Stimulated activated CD4-positive, alpha-beta T cell treated with anti-CD3 and anti-CD28 coated beads, Interleukin-2, amount 100 ng/mL, for 48 hours (primary cell): ENCODE measurements at regions not wholly inside any gene's neighbourhood (a gene's known extent, or its start where the extent isn't known, plus 50 kb on each side); places are given as distances from the start of the nearest gene placed in this dataset.
A peak's percentile ranks its signal among the peaks of the same experiment; 100 is the strongest.
"Not testable (repeated sequence)": the region's sequence is repeated elsewhere in the genome, so short reads cannot be mapped to it uniquely, and the experiment has no call there.

Experiments
- DNase-seq, 2 donors: peaks; one replicate each; pipeline ENCODE4 v3.0.0-alpha.2; 2020

DNA sequence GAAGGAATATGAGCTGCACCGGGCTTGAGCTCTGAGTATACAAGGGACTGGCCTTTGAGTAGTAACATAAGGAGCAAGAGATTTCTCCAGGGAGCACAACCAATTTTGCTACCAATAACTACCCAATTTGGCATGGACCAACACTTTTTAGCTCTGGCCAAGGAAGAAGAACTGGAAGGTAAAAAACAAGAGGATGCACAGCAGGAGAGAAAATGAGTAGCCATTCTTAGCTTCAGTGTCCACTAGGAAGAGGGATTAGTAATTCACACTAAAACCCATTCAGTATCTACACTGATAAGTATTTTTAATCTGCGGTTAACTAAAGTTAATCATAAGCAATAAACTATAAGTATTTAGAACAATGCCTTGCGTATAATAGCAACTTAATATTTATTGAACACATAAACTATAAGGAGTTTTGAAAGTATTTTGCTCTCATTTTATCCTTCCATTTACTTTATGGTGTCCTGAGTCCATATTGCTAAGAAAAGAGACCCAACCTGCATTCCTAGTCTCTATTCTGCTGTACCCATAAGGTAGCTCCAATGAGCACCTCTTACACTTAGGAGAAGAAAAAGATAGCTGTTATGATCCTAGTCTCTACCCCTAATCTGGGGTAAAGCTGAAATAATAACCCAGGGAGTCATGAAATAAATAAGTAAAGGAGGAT, 268.9 kb downstream of the IGSF11 start:
- DNase-seq: no peak

DNA sequence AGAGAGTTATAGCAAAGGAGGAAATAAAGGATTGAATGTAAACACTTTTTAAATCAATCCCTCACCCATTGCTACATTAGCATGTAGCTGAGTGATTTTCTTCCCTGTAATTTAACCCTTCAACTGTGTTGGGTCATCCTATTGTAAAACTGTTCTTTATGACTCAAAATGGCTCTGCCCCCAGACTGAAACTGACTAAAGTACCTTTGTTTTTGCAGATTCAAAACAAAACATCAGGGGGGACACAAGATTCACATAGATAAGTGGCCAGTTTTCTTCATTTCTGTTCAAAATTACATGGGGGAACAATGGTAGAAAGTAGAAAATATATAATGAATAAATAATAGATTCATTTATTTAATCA, 268.4 kb downstream of the IGSF11 start:
- DNase-seq: no peak

DNA sequence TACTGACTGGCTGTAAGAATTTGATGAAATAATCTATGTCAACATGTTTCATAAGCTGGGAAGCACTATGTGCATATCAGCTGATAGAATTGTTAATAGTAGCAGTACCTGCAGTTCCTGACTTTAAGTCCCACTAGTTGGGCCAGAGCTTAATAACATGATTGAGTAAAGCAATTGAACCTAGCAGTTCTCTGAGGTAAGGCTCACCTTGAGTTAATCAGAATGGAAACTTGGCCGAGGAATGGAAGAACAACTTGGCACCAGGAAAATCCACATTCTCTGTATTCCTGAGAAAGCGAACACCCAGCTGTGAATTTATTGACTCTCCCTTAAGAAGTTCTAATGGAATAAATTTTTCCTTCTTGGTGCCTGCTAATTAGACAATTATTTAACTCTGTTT, 262.6 kb downstream of the IGSF11 start:
- no peak for DNase-seq

DNA sequence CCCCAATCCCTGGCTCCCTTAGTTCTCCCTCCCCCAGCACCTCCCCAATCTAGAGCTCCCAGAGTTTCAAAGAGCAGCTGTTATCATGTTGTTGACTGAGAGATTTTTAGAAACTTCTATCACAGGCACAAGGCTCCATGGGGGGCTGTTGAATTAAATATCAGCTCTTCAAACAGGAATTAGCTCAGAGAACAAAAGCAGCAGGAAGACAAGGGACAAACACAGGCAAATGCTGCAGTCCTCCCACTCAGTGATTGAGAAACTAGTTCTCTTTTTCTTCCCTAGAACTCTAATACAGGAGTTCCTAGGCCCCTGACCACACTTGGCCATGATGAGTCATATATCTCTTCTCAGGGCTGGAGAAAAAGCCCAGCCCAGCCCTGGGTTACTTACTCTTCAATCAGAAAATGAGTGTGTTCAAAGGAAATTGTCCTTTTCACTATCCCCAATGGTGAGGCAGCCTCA, 262.1 kb downstream of the IGSF11 start:
- DNase-seq: peak in 1 of 2 donors; percentile 0

DNA sequence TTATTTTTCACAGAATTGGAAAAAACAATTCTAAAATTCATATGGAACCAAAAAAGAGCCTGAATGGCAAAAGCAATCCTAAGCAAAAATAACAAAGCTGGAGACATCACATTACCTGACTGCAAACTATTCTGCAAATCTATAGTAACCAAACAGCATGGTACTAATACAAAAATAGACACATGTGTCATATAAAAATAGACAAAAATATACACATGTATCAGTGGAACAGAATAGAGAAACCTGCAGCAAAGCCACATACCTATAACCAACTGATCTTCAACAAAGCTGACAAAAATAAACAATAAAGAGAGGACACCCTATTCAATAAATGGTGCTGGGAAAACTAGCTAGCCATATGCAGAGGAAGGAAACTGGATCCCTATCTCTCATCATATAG, 259.6 kb downstream of the IGSF11 start:
- DNase-seq: no peak

DNA sequence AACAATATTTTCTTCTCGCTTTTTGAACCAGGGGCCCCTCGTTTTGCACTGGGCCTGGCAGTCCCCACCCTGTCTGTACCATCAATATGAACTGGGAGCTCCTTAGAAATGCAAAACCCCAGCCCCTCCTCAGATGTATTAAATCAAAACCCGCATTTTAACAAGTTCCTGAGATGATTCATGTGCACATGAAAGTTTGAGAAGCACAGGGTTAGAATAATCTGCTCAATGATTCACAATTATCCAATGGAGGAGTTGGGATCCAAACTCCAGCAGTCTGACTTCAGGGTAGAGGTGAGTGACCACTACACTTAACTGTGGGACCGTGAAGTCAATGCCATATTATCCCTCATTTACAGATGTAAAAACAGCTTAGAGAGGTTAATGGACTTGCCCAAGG, 256.4 kb downstream of the IGSF11 start:
- no peak for DNase-seq

DNA sequence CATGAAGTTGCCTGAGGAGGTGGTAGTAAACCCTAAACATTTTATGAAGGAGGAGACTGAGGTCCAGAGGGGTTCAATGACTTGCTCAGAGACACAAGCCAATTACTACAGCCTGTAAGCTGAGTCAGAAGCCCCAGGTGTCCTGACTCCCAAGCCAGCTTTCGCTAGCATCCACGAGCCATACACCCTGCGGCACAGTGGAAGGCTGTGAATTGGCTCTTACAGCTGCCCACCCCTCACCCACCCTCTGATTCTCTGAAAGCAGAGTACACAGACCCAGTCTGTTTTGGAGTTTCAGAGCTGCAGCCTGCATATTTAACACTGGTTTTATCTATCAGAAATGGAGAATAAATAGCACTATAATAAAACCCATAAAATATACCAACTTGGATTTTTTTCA, 253.4 kb downstream of the IGSF11 start:
- DNase-seq: no peak

DNA sequence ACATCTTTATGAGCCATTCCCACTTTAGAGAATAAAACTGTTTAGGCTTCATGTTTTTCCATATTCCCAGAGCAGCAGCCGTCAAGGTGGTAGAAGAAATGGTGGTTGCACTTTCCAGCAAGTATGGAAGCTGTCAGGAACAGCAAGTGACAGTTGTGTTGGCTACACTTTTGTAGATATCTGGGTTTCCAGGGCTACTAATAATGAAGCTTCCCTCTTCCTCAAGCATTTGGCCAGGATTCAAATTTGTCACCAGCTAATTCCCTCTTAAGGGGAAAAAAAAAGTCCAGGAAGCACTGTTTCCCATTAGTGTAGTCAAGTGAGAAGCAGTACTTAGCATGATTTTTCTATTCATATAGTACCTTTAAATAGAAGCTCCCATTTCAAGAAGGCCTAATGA, 252.8 kb downstream of the IGSF11 start:
- DNase-seq: no peak

DNA sequence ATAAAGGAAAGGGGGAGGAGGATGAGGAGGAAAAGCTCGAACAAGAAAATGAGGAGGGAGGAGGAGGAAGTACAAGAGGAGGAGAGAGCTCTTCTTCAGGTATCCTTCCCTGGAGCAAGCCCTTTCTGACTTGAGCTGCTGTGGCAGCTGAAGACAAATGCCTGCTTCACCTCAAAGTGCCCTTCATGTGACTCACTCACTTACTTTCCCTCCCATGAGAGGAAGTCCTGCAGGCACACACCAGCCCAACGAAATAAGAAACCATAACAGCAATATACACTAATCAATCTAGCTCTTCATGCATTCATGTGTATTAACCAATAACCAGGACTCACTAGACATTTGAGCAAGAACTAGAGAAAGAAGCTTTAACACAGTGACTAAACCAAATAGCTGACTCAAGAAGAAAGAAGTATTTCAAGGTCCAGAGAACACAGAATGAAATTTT, 251.9 kb downstream of the IGSF11 start:
- no peak for DNase-seq

DNA sequence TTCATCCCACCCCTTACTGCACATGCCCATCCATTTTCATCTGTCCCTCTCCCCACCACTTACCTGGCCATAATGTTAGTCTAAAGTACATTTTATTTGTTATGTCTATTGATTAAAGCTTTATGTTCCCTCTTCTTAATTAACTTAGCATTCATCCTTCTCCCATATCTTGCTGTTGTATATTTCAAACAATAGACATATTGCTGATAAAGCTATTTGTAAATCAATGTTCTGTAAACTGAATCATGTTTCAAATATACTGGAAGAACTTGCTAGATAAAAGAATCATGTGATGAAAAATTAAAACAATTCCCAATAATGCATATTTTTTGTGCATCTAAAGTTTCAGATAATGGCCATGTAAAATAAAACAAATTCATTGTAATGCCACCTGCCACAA, 249.2 kb downstream of the IGSF11 start:
- DNase-seq: no peak

DNA sequence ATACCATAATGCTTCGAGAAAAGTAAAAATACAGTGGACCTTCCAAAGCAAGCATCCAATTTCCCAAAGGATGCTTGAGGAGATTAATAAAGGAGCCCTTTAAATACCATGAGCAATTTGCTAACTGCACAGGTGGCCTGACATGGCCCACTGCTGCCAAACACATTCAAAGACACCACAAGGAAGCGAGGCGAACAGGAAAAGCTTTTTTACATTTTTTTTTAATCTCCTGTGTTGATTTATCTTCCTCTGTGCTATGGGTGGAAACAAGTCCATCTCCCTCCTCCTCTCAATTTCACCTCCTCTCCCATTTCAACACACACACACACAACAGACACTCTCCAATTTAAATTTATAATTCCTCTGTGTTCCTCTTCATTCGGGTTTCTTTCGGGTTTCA, 243.4 kb downstream of the IGSF11 start:
- DNase-seq: no peak

DNA sequence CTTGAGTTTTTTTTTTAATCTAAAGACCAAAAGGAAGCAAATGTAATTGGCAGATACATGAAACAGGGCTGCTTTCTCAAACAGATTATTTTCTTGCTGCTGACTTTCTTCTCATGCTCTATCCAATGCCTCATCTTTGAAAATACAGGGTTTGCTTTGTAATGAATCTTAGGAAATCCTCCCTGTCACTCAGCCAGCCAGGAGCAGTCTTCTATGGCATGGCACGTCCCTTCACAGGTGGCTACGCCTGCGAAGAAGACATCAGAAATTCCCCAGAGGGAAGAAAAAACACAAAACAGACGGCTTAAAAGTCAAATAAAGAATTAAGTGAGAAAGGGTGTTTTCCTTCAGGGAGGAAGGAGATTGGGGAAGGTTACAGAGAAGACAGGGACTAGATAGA, 242.5 kb downstream of the IGSF11 start:
- DNase-seq: no peak

DNA sequence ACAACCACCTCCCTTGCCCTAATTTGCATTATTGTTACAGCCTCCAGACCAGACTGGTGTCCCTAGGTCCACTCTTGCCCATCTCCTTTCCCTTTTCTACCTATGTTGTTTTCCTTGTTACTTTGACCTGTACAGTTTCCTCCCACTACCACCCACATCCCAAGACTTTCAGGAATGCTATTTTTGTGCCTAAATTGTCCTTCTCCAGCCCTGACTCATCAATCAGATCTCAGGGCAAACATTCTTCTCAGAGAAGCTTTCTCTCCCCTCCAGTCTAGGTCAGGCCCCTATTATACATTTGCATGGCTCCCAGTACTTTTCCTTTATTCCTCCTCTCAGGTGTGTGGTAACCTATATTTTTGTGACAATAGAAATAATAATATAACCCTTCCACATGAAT, 241.5 kb downstream of the IGSF11 start:
- DNase-seq: no peak

DNA sequence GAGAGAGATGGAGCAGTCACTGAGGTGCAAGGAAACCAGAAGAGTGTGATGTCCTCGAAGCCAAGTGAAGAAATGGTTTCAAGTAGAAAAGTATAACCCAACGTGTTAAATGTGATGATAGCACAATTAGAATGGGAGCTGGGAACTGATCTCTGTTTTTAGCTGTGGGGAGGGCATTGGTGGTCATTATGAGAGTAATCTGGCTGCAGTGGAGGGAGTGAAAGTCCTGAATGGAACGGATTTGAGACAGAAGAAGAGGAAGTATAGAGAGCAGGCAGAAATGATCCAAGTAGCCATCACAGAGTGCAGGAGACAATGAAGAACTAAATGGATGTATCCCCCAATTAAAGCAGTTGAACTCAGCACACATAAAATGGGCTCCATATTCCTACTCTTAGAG, 235.3 kb downstream of the IGSF11 start:
- DNase-seq: no peak

DNA sequence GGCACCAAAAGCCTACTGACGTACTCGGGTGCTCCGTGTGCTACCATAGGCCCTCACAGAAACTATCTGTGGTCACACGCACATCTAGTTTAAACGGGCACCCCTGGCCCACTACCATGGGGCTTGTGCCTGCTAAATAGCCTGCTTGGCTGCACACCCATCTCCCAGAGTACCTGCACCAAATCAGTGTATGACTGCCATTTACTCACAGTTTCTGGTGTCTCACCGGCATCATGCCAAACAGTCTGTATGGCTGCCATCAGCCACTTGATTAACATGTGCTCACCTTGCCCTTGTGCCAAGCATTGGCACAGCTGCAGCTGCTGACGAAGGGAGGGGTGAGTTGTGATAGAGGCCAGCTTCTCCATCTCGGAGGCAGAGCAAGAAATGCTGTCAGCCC, 232.7 kb downstream of the IGSF11 start:
- no peak for DNase-seq

DNA sequence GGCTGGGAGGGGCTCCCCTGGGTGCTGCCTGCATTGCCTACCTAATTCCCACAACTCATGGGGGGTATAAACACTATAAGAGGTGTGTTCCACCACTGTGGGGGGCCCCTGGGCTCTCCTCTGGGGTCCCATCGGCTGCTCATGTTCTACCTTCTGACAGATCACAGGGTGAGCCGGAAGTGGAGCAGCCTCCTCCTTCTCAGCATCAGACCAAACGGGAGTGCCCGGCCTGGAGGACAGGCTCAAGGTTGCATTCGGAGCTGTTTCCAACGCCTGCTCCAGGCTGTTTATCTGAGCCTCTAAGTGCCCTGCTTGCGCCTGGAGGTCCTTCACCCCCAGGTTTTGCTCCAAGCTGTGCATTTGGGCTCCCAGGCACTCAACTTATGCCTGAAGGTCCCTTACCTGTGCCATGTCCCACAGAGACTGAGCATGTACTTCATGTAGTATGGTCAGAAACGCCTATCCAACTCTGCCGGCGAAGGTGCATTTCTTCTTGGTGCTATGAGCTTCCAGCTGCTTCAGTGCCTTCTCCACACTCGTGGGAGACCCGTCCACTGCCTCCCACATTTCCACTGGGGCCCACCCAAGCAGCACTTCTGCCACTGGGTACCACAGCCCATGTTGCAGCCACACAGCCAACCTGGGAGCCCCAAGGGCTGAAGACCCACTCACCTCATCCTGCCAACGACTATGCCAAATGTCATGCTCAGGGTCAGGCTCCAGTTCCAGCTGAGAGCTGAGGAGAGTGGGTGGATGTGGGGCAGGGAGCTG, 232.1 kb downstream of the IGSF11 start:
- no peak for DNase-seq

DNA sequence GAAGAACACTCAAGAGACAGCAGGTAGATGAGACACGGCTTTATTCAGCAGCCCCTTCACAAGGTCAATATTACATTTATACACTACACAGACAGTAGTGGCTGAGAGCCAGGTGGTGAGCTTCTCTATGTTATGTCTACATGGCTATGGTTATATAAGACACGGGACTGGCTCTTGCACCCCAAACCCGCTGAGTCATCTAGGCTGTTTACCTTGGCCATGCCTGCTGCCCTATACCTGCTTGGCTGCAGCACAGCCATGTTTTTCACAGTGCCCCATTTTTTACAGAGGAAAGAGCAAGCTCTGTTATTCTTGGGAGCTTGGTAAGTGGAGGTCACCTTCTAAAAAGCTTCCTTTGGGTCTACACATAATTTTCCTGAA, 231.6 kb downstream of the IGSF11 start:
- no peak for DNase-seq

DNA sequence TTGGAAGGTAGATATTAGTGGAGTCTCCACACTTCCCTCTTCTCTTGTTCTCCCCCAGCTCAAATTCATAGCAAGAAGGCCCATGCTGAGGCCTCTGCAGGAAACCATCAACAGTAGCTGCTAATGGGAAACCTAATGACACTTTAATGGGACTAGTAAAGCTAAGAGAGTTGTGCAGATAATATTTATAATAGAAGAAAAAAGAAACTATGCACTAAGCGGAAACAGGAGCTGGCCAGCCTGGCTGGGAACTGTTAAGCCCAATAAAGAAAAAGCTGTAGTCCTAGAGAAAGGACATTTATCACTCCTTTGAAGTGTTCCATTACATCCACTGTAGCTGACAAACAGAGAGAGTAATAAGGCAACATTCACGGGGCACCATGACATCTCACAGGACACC, 229.6 kb downstream of the IGSF11 start:
- no peak for DNase-seq

DNA sequence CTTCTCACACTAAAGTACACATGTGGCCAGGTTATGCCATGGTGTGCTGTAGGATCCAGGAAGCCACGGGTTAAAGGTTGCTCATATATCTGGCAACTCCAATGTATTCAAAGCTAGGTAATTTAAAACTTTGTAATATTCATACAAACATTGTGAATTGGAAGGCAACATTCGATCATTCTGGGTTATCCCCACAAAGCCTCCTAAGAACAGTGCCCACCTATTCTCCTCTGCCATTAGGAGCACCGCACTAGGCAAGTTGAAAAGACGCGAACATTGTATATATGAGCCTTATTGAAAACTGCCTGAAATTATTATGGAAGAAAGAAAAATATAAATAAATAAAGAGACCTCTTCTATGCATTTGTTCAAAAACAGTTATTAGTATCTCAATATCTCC, 228.2 kb downstream of the IGSF11 start:
- DNase-seq: no peak

DNA sequence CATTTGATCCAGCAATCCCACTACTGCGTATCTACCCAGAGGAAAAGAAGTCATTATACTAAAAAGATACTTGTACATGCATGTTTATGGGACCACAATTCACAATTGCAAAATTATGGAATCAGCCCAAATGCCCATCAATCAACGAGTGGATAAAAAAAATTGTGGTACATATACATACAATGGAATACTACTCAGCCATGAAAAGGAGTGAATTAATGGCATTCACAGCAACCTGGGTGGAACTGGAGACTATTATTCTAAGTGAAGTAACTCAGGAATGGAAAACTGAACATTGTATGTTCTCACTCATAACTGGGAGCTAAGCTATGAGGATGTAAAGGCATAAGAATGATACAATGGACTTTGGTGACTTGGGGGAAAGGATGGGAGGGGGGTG, 227.3 kb downstream of the IGSF11 start:
- not testable (repeated sequence) for DNase-seq

DNA sequence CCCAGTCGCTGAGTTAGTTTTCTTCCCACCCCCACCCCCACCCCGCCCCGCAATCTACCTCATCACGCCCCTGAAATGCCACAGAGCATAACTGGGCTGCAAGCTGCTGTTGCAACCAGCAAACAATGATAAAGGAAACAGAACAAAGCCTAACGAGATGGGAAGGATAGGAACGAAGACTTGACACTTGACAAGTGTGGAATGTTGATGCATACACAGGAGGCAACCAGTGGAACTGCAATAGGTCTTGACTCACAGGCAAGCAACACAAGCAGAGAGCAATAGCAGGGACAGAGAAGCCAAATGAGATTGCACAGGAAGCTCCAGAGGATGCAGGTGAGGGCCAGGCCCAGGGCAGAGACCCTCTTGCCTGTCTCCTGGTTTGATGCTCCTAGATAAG, 225.9 kb downstream of the IGSF11 start:
- DNase-seq: no peak

DNA sequence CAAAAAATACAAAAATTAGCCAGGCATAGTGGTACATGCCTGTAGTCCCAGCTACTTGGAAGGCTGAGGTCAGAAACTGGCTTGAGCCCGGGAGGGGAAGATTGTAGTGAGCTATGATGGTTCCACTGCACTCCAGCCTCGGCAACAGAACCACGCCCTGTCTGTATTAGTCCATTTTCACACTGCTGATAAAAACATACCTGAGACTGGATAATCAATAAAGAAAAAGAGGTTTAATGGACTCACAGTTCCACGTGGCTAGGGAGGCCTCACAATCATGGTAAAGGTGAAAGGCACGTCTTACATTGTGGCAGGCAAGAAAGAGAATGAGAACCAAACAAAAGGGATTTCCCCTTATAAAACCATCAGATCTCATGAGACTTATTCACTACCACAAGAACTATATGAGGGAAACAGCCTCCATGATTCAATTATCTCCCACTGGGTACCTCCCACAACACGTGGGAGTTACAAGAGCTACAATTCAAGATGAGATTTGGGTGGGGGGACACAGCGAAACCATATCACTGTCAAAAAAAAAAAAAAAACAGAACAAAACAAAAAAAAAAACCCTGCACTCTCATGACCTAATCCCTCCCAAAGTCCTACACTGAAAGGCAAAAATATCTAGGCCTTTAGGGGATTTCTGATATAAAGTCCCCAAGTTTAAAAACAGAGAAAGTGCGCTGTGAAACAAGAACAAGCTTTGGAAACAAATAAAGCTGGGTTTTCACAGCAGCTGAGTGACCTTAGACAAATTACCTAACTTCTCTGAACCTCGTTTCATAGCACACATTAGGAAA, 224.7 kb downstream of the IGSF11 start:
- DNase-seq: no peak

DNA sequence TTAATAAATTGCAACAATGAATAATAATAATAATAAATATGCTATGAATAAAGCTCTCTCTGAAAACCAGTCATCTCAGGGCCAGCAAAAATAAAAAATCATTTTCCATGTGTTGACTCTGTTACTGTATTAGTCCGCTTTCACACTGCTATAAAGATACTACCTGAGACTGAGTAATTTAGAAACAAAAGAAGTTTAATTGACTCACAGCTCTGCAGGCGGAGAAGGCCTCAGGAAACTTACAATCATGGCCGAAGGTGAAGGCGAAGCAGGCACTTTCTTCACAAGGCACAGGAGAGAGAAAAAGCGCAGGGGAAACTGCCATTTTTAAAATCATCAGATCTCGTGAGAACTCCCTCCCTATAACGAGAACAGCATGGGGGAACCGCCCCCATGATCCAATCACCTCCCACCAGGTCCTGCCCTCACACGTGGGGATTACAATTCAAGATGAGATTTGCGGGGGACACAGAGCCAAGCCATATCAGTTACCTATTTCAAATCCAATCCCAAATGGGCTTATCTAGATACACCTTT, 224.1 kb downstream of the IGSF11 start:
- DNase-seq: no peak
